MM.1S (cell line): ENCODE measurements at regions not wholly inside any gene's neighbourhood (a gene's known extent, or its start where the extent isn't known, plus 50 kb on each side); places are given as distances from the start of the nearest gene placed in this dataset.
A peak's percentile ranks its signal among the peaks of the same experiment; 100 is the strongest.
"Not testable (repeated sequence)": the region's sequence is repeated elsewhere in the genome, so short reads cannot be mapped to it uniquely, and the experiment has no call there.

Source experiments
- DNase-seq: peaks from one replicate; pipeline ENCODE4 v3.0.0-alpha.2; 2015
- H2AFZ ChIP-seq: fragments of 300-600 bp; sonication (generic); 2 replicates; pipeline ENCODE4 v1.6.0; 2016; ENCODE audit warnings: antibody characterized with exemption, low read length
- H3F3A ChIP-seq: fragments of 300-600 bp; sonication (generic); 2 replicates; pipeline ENCODE4 v1.6.1; 2016; ENCODE audit warnings: mild to moderate bottlenecking, antibody characterized with exemption, low read length, moderate library complexity, mixed read lengths; ENCODE audit not compliant: insufficient read depth
- H3K27ac ChIP-seq: fragments of 300-600 bp; sonication (generic); 2 replicates; pipeline ENCODE4 v1.5.1; 2016; ENCODE audit warnings: mild to moderate bottlenecking, low read length
- H3K27me3 ChIP-seq: fragments of 300-600 bp; sonication (generic); replicated peaks from 2 replicates; pipeline ENCODE4 v1.6.0; 2016; ENCODE audit warnings: low read length; ENCODE audit not compliant: insufficient read depth
- H3K36me3 ChIP-seq: fragments of 300-600 bp; sonication (generic); replicated peaks from 2 replicates; pipeline ENCODE4 v1.6.1; 2016; ENCODE audit warnings: mild to moderate bottlenecking, low read length, mixed read lengths; ENCODE audit not compliant: insufficient read depth
- H3K4me1 ChIP-seq: fragments of 300-600 bp; sonication (generic); 2 replicates; pipeline ENCODE4 v1.6.1; 2016; ENCODE audit warnings: low read length, mixed read lengths
- H3K4me2 ChIP-seq: fragments of 300-600 bp; sonication (generic); 2 replicates; pipeline ENCODE4 v1.6.0; 2016; ENCODE audit warnings: low read depth, low read length
- H3K4me3 ChIP-seq: fragments of 300-600 bp; sonication (generic); 2 replicates; pipeline ENCODE4 v1.5.1; 2016; ENCODE audit warnings: low read length, mixed read lengths
- H3K79me2 ChIP-seq: fragments of 300-600 bp; sonication (generic); 2 replicates; pipeline ENCODE4 v1.6.1; 2016; ENCODE audit warnings: mixed run types, low read length, mixed read lengths
- H3K9ac ChIP-seq: fragments of 300-600 bp; sonication (generic); 2 replicates; pipeline ENCODE4 v1.6.1; 2016; ENCODE audit warnings: low read length, mixed read lengths
- H3K9me2 ChIP-seq: fragments of 300-600 bp; sonication (generic); replicated peaks from 2 replicates; pipeline ENCODE4 v1.6.1; 2016; ENCODE audit warnings: mild to moderate bottlenecking, low read length, mixed read lengths; ENCODE audit not compliant: insufficient read depth
- H3K9me3 ChIP-seq: fragments of 300-600 bp; sonication (generic); replicated peaks from 2 replicates; pipeline ENCODE4 v1.6.1; 2016; ENCODE audit warnings: mild to moderate bottlenecking, low read length, mixed read lengths; ENCODE audit not compliant: insufficient read depth
- H4K20me1 ChIP-seq: fragments of 300-600 bp; sonication (generic); 2 replicates; pipeline ENCODE4 v1.6.1; 2016; ENCODE audit warnings: mild to moderate bottlenecking, low read length, moderate library complexity, mixed read lengths; ENCODE audit not compliant: insufficient read depth
- EZH2 ChIP-seq: fragments of 300-600 bp; sonication (generic); optimal IDR thresholded peaks from 2 replicates; pipeline ENCODE3; 2017; ENCODE audit warnings: low read depth, mild to moderate bottlenecking, antibody characterized with exemption, low read length, mixed read lengths
- EZH2phosphoT487 ChIP-seq: fragments of 300-600 bp; sonication (generic); IDR thresholded peaks from 2 replicates; pipeline ENCODE4 v1.6.1; 2018; ENCODE audit warnings: antibody characterized with exemption, low read length
- TF ChIP-seq, protein P1 (sequence below): fragments of 300-600 bp; sonication (generic); IDR thresholded peaks from 2 replicates; pipeline ENCODE4 v1.5.1; 2016; ENCODE audit warnings: antibody characterized with exemption, low read length, mixed read lengths

GRCh38 chrX:52284865-52285264 lies 84.0 kb upstream of the XAGE2 start:
- H3K79me2 ChIP-seq = no peaks in the 10 kb centered on the region
- no peaks in the 10 kb centered on the region for H4K20me1 ChIP-seq
- no peak for DNase-seq
- H3K9ac ChIP-seq = no peak overlapping the region
- H3K4me1 ChIP-seq = no peaks in the 10 kb centered on the region
- no peaks in the 10 kb centered on the region for H3K9me2 ChIP-seq
- no peak overlapping the region for H2AFZ ChIP-seq
- H3K36me3 ChIP-seq = no peaks in the 10 kb centered on the region
- TF ChIP-seq, protein P1, sequence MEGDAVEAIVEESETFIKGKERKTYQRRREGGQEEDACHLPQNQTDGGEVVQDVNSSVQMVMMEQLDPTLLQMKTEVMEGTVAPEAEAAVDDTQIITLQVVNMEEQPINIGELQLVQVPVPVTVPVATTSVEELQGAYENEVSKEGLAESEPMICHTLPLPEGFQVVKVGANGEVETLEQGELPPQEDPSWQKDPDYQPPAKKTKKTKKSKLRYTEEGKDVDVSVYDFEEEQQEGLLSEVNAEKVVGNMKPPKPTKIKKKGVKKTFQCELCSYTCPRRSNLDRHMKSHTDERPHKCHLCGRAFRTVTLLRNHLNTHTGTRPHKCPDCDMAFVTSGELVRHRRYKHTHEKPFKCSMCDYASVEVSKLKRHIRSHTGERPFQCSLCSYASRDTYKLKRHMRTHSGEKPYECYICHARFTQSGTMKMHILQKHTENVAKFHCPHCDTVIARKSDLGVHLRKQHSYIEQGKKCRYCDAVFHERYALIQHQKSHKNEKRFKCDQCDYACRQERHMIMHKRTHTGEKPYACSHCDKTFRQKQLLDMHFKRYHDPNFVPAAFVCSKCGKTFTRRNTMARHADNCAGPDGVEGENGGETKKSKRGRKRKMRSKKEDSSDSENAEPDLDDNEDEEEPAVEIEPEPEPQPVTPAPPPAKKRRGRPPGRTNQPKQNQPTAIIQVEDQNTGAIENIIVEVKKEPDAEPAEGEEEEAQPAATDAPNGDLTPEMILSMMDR = no peak
- no peak for TF ChIP-seq EZH2
- TF ChIP-seq EZH2phosphoT487 = no peak
- H3K4me2 ChIP-seq = no peak overlapping the region
- no peaks in the 10 kb centered on the region for H3K27me3 ChIP-seq
- H3K27ac ChIP-seq = no peak overlapping the region
- H3K4me3 ChIP-seq = no peak overlapping the region
- no peaks in the 10 kb centered on the region for H3F3A ChIP-seq
- H3K9me3 ChIP-seq = no peaks in the 10 kb centered on the region

- not testable (repeated sequence) for H3K4me2 ChIP-seq, H3K9me2 ChIP-seq, H2AFZ ChIP-seq, H3K36me3 ChIP-seq, H3F3A ChIP-seq, H3K4me1 ChIP-seq, H3K27me3 ChIP-seq, H3K9ac ChIP-seq, H4K20me1 ChIP-seq, H3K4me3 ChIP-seq, H3K27ac ChIP-seq, H3K9me3 ChIP-seq, H3K79me2 ChIP-seq
- peak; percentile 36 for DNase-seq
Measured at GRCh38 chrX:52298968-52299367, 69.9 kb upstream of the XAGE2 start.

GRCh38 chrX:52308532-52308931 lies 60.3 kb upstream of the XAGE2 start:
- not testable (repeated sequence) for H3K4me3 ChIP-seq, H3K4me1 ChIP-seq, H3K27ac ChIP-seq, H3K79me2 ChIP-seq, H2AFZ ChIP-seq, H3K9me3 ChIP-seq, H3K36me3 ChIP-seq, H3K27me3 ChIP-seq, H3K9me2 ChIP-seq, H3K4me2 ChIP-seq, DNase-seq, H3F3A ChIP-seq, H4K20me1 ChIP-seq, H3K9ac ChIP-seq
